Peyer's patch (tissue), 4 donors: ENCODE measurements at regions not wholly inside any gene's neighbourhood (a gene's known extent, or its start where the extent isn't known, plus 50 kb on each side); places are given as distances from the start of the nearest gene placed in this dataset.

ENCODE experiments used
- POLR2A ChIP-seq, 2 donors: fragments of 450-650 bp; IDR thresholded peaks; one replicate each; pipeline ENCODE4 v1.5.1; 2017; ENCODE audit warnings: antibody characterized with exemption in 2 of 2, mild to moderate bottlenecking in 2 of 2, moderate library complexity in 2 of 2
- TF ChIP-seq, protein P1 (sequence below), 6 experiments: fragments of 450-650 bp in 4 of 6; fragments of 200-600 bp in 2 of 6; sonication (generic) in 1 of 6; IDR thresholded peaks; one replicate each; pipeline ENCODE4 v1.5.1; 2017 to 2019; ENCODE audit warnings: antibody characterized with exemption in 6 of 6, mild to moderate bottlenecking in 3 of 6, moderate library complexity in 1 of 6

DNA sequence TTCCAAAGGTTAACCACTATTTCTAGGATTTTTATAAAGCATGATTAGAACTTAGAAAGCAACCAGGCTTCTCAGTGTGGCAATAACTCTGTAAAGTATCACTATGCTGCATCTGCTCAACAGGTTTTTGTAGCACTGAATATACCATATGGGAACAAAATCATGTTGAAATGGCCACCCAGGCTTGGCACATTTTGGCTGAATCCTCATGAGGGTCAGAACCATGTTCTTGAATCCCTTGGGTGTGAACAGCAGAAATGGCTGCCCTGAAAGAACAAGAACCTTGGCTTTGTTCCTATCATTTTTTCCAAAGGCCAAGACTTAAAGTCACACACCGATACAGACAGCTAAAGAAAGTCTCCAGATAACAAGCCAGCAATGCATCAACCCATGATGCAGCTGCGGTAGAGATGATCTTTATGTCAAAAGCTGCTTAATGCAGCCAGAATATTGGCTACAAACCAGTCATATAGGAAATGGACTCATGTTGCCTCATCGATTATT, 283.0 kb upstream of the NOX3 start:
- TF ChIP-seq POLR2A (IDR thresholded peaks at IDR 0.05) = no peak
- TF ChIP-seq, protein P1, sequence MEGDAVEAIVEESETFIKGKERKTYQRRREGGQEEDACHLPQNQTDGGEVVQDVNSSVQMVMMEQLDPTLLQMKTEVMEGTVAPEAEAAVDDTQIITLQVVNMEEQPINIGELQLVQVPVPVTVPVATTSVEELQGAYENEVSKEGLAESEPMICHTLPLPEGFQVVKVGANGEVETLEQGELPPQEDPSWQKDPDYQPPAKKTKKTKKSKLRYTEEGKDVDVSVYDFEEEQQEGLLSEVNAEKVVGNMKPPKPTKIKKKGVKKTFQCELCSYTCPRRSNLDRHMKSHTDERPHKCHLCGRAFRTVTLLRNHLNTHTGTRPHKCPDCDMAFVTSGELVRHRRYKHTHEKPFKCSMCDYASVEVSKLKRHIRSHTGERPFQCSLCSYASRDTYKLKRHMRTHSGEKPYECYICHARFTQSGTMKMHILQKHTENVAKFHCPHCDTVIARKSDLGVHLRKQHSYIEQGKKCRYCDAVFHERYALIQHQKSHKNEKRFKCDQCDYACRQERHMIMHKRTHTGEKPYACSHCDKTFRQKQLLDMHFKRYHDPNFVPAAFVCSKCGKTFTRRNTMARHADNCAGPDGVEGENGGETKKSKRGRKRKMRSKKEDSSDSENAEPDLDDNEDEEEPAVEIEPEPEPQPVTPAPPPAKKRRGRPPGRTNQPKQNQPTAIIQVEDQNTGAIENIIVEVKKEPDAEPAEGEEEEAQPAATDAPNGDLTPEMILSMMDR (IDR thresholded peaks at IDR 0.05) = no peak
